Mucosa of descending colon (tissue), 3 donors: ENCODE measurements at regions not wholly inside any gene's neighbourhood (a gene's known extent, or its start where the extent isn't known, plus 50 kb on each side); places are given as distances from the start of the nearest gene placed in this dataset.

Experiments
- ATAC-seq: fragments of 200-7000 bp; cut with Tn5 transposase; one replicate; pipeline ENCODE4 v1.9.1; 2020; ENCODE audit warnings: mild to moderate bottlenecking, moderate library complexity
- DNase-seq, 3 donors: peaks; one replicate each; pipeline ENCODE4 v3.0.0-alpha.2; 2020
- H3K36me3 ChIP-seq: fragments of 200-600 bp; one replicate; pipeline ENCODE4 v1.8.0; 2021; ENCODE audit warnings: low read depth, mild to moderate bottlenecking
- H3K4me1 ChIP-seq: fragments of 200-600 bp; one replicate; pipeline ENCODE4 v1.8.0; 2021; ENCODE audit warnings: low read depth, mild to moderate bottlenecking
- H3K4me3 ChIP-seq: fragments of 200-600 bp; one replicate; pipeline ENCODE4 v1.8.0; 2021; ENCODE audit warnings: mild to moderate bottlenecking
- H3K9me3 ChIP-seq: fragments of 200-600 bp; one replicate; pipeline ENCODE4 v1.8.0; 2021; ENCODE audit warnings: mild to moderate bottlenecking
- intact Hi-C, 2 donors: fragments of 100-400 bp; cut with DNase I in 1 of 2; cut with micrococcal nuclease in 1 of 2; formaldehyde crosslinking; loops; one replicate each; pipeline versions ENCODE4 v1.11.0 to v1.11.1; 2022; cut with DNase I, micrococcal nuclease
- TF ChIP-seq, protein P1 (sequence below): fragments of 200-600 bp; IDR thresholded peaks from one replicate; pipeline ENCODE4 v1.8.0; 2022; ENCODE audit warnings: antibody characterized with exemption, mild to moderate bottlenecking
- donor health status: DM: no; HTN: no; CAD: no; lungs with moderate emphysema.
- donor health status: DM: no; HTN: no; CAD: no.
- donor health status: DM: no; HTN: yes; CAD: no.

DNA sequence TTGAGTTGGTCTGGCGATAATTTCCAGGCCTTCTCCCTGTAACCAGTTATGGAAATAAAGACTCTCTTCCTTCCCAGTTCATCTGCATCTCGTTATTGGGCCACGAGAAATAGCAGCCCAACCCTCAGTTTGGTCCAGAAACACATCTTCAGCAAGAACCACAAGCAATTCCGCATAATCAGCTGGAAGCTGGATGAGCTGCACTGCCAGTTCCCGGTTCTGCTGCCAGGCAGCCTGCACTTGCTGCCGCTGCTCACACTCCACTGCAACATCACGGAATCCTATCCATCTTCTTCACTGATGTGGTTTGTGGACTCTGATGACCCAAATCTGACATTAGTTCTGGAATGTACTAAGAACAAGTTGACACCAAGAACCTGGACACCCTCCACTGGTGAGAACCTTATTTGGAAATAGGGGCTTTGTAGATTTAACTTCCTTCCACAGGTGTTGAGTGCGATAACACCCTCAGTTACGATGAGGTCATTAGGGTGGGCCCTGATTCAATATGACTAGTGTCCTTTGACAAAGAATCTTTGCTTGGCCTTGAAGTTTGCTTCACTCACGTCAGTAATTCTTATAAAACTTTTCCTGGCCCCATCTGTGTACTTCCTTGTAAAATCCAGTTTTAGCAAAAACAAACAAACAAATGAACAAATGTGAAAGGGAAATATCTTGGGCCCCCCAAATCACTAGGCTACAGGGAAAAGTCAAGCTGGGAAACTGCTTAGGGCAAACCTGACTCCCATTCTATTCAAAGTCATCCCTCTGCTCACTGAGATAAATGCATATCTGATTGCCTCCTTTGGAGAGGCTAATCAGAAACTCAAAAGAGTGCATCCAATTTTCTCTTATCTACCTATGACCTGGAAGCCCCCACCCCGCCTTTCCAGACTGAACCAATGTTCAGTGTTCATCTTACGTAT is 221.9 kb upstream of the PROK2 start:
- ATAC-seq = no peak
- TF ChIP-seq, protein P1, sequence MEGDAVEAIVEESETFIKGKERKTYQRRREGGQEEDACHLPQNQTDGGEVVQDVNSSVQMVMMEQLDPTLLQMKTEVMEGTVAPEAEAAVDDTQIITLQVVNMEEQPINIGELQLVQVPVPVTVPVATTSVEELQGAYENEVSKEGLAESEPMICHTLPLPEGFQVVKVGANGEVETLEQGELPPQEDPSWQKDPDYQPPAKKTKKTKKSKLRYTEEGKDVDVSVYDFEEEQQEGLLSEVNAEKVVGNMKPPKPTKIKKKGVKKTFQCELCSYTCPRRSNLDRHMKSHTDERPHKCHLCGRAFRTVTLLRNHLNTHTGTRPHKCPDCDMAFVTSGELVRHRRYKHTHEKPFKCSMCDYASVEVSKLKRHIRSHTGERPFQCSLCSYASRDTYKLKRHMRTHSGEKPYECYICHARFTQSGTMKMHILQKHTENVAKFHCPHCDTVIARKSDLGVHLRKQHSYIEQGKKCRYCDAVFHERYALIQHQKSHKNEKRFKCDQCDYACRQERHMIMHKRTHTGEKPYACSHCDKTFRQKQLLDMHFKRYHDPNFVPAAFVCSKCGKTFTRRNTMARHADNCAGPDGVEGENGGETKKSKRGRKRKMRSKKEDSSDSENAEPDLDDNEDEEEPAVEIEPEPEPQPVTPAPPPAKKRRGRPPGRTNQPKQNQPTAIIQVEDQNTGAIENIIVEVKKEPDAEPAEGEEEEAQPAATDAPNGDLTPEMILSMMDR = no peak
- H3K4me3 ChIP-seq = no peak overlapping the region
- H3K4me1 ChIP-seq = no peaks in the 10 kb centered on the region
- no peaks in the 10 kb centered on the region for H3K9me3 ChIP-seq
- no peaks in the 10 kb centered on the region for H3K36me3 ChIP-seq
- intact Hi-C loops = no loop called here
- no peak for DNase-seq

DNA sequence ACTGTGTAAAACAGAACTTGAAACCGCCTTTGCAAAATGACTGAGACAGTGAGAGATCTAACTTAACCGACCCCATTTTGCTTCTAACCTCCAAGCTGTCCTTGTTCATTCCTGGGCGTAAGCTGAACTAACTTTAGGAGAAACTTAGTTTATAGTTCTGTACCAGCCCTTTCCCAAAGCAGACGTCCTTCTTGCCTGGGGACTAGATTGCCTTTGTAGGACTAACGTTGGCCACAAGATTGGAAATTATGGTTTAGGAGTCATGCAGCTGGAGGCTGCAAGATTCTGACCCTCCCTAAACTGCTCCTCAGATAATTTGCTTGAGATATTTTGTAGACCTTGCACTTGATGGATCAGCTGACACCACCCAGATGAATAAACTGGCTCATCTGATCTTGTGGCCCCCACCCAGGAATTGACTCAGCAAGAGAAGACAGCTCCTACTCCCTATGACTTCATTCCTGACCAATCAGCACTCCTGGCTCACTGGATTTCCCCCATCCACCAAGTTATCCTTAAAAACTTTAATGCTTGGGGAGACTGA is 219.9 kb upstream of the PROK2 start:
- no peaks in the 10 kb centered on the region for H3K4me1 ChIP-seq
- intact Hi-C loops = no loop called here
- no peak for ATAC-seq
- TF ChIP-seq, protein P1 = no peak
- no peaks in the 10 kb centered on the region for H3K36me3 ChIP-seq
- H3K4me3 ChIP-seq = no peak overlapping the region
- DNase-seq = no peak
- H3K9me3 ChIP-seq = no peaks in the 10 kb centered on the region

DNA sequence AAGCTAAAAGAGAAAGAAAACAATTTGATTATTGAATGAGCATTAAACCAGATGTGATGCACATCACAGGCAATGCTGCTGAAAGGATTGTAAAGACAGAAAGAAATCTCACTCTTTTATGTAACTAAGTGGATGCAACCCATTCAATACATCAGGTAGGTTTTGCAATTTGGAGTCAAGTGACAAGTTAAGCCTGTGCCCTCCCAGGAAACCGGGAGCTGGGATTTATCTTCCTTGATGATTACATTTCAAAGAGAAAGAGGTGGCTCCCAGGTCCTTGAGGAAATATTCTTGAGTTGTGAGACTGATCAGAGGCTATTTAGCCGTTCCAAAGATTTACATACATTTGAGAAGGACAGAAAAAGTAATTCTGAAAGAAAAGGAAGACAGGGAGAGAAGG is 219.0 kb upstream of the PROK2 start:
- Histone ChIP-seq H3K36me3 (no peaks in the 10 kb centered on the region), H3K4me3 (no peak overlapping the region), H3K4me1 (no peaks in the 10 kb centered on the region), H3K9me3 (no peaks in the 10 kb centered on the region)
- no peak for ATAC-seq
- TF ChIP-seq, protein P1 = no peak
- DNase-seq = no peak
- intact Hi-C loops = no loop called here

GRCh38 chr3:72001758-72002157 is 216.8 kb upstream of the PROK2 start:
- no peak overlapping the region for H3K4me3 ChIP-seq

GRCh38 chr3:71998995-71999673 is 214.2 kb upstream of the PROK2 start:
- TF ChIP-seq, protein P1 = no peak
- intact Hi-C loops = no loop called here
- no peak for DNase-seq
- Histone ChIP-seq H3K4me3 (no peak overlapping the region), H3K36me3 (no peaks in the 10 kb centered on the region), H3K4me1 (no peaks in the 10 kb centered on the region), H3K9me3 (no peaks in the 10 kb centered on the region)
- ATAC-seq = no peak

More at GRCh38 chr3:72001758-72002157, 216.8 kb upstream of the PROK2 start:
- H3K4me1 ChIP-seq = no peaks in the 10 kb centered on the region
- no peaks in the 10 kb centered on the region for H3K9me3 ChIP-seq
- TF ChIP-seq, protein P1 = no peak
- ATAC-seq = no peak
- no peaks in the 10 kb centered on the region for H3K36me3 ChIP-seq
- intact Hi-C loops = no loop called here
- no peak for DNase-seq
